ENCODE measurements at regions not wholly inside any gene's neighbourhood (a gene's known extent, or its start where the extent isn't known, plus 50 kb on each side); places are given as distances from the start of the nearest gene placed in this dataset.
"Not testable (repeated sequence)": the region's sequence is repeated elsewhere in the genome, so short reads cannot be mapped to it uniquely, and the experiment has no call there.

DNA sequence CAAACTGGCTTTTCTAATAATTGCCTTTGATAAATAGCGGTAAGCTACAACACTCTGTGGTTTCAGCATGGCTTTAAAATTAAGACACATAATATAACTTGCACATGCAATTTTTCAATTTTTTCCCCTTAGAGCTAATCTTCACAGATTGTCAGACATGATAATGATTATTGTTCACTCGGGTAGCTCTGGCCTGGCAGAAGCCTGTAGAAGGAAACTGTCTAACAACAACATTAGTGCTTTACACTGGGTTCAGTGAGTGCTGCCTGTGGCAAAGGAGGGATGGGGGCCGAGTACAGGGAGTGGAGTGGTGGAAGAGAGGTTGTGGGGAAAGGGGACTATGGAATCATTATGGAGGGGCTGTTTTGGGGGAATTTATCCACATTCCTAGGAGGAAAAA, 67.2 kb upstream of the AUTS2 start:
- Histone ChIP-seq H3K4me3 (no peak overlapping the region), H3K27ac (no peak overlapping the region), H3K9me3 (no peaks in the 10 kb centered on the region), H3K27me3 (peaks cover 0 to 8% of the 10 kb centered on the region in 2 donors), H3K4me1 (no peaks in the 10 kb centered on the region), H3K36me3 (no peaks in the 10 kb centered on the region)
- intact Hi-C loops (cut with DNase I; ENCODE audit: low total_unique reads), result no loop called here
- DNase-seq, result no peak
- TF ChIP-seq, protein P1, sequence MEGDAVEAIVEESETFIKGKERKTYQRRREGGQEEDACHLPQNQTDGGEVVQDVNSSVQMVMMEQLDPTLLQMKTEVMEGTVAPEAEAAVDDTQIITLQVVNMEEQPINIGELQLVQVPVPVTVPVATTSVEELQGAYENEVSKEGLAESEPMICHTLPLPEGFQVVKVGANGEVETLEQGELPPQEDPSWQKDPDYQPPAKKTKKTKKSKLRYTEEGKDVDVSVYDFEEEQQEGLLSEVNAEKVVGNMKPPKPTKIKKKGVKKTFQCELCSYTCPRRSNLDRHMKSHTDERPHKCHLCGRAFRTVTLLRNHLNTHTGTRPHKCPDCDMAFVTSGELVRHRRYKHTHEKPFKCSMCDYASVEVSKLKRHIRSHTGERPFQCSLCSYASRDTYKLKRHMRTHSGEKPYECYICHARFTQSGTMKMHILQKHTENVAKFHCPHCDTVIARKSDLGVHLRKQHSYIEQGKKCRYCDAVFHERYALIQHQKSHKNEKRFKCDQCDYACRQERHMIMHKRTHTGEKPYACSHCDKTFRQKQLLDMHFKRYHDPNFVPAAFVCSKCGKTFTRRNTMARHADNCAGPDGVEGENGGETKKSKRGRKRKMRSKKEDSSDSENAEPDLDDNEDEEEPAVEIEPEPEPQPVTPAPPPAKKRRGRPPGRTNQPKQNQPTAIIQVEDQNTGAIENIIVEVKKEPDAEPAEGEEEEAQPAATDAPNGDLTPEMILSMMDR (IDR thresholded peaks at IDR 0.05), result no peak

DNA sequence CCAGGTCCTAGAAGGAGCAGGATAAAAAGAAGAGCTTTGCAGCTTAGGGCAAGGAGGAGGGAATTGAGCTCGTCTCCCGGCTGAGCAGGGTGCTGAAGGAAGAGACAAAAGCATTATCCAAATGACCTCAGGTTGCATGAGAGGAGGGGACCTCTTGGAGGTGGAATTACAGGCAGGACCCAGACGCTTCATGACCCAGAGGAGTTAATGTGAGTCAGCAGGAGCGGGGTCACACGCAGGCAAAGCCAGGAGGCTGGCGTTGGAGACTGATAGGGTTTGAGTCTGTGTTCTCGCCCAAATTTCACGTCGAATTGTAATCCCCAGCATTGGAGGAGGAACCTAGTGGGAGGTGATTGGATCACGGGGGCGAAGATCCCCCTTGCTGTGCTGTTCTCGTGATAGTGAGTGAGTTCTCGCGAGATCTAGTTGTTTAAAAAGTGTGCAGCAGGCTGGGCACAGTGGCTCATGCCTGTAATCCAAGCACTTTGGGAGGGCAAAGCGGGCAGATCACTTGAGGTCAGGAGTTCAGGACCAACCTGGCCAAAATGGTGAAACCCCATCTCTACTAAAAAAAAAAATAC, 63.7 kb upstream of the AUTS2 start:
- no peaks in the 10 kb centered on the region for H3K9me3 ChIP-seq
- H3K4me1 ChIP-seq, result no peaks in the 10 kb centered on the region
- no peak for DNase-seq
- H3K4me3 ChIP-seq, result no peak overlapping the region
- H3K36me3 ChIP-seq, result no peaks in the 10 kb centered on the region
- peaks cover 0 to 6% of the 10 kb centered on the region in 2 donors for H3K27me3 ChIP-seq
- TF ChIP-seq, protein P1 (IDR thresholded peaks at IDR 0.05), result no peak
- H3K27ac ChIP-seq, result no peak overlapping the region
- intact Hi-C loops (cut with DNase I; ENCODE audit: low total_unique reads), result no loop called here

DNA sequence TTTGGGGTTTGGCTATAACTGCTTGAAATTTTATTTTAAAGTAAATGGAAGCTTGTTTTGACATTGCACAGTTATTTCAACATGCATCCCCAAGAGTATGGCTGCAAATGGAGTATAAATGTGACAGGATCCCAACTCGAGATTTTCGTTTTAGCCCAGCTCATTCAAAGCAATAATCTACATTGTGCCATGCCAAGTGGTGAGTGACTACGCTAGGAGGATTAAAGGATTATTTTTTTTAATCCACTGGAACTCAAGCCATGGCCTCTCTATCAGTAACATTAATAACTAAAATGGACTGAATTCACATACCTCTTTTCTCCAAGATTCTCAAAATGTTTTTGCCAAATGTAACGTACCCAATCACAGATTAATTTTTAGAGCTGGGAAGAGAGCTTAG, 60.6 kb upstream of the AUTS2 start:
- intact Hi-C loops (cut with DNase I; ENCODE audit: low total_unique reads), result no loop called here
- Histone ChIP-seq H3K27ac (no peak overlapping the region), H3K36me3 (peaks cover 0 to 5% (median 0%) of the 10 kb centered on the region in 3 donors), H3K4me1 (no peaks in the 10 kb centered on the region), H3K4me3 (no peak overlapping the region), H3K9me3 (peaks cover 0 to 9% (median 7%) of the 10 kb centered on the region in 3 donors), H3K27me3 (peaks cover 0 to 11% of the 10 kb centered on the region in 2 donors)
- DNase-seq, result no peak
- TF ChIP-seq, protein P1 (IDR thresholded peaks at IDR 0.05), result no peak

DNA sequence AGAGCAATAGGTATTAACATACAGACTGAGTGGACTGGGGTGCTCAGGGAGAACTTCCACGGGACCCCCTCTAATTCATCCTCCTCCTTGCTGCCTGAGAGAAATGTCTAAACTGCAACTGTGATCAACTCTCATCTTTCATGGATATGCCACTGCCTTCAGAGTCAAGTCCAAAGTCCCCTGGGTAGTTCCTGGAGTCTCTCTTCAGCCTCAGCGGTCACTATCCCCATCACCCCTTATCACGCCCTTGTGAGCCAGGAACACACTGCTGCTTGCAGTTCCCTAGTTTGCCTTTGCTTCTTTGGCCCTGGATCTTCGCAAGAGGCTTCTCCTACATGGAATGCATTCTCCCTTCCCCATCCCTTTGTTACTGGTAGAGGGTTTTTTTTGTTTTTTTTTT, 58.7 kb upstream of the AUTS2 start:
- Histone ChIP-seq H3K9me3 (peaks cover 0 to 9% (median 7%) of the 10 kb centered on the region in 3 donors), H3K4me1 (no peaks in the 10 kb centered on the region), H3K4me3 (no peak overlapping the region), H3K27ac (no peak overlapping the region), H3K27me3 (peaks cover 0 to 5% of the 10 kb centered on the region in 2 donors), H3K36me3 (peaks cover 0 to 5% (median 0%) of the 10 kb centered on the region in 3 donors)
- no peak for DNase-seq
- TF ChIP-seq, protein P1 (IDR thresholded peaks at IDR 0.05), result no peak
- intact Hi-C loops (cut with DNase I; ENCODE audit: low total_unique reads), result no loop called here

DNA sequence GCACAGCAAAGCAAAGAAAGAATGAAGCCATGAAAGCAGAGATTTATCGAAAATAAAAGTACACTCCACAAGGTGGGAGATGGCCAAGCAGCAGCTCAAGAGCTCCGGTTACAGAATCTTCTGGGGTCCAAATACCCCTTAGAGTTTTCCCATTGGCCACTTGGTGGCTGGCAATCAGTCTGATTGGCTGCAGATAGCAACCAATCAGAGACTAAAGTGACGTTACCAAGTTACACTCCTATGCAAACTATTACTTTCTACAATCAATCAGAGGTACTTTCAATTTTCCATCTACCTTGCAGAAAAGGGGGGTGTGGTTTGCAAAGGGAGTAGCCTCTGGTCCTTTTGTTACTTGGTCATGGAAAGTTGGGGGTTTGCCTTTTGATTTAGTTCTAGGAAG, 58.0 kb upstream of the AUTS2 start:
- TF ChIP-seq, protein P1 (IDR thresholded peaks at IDR 0.05), result no peak
- Histone ChIP-seq H3K27ac (no peak overlapping the region), H3K9me3 (peaks cover 0 to 9% (median 7%) of the 10 kb centered on the region in 3 donors), H3K4me1 (no peaks in the 10 kb centered on the region), H3K27me3 (peaks cover 0 to 7% of the 10 kb centered on the region in 2 donors), H3K4me3 (no peak overlapping the region), H3K36me3 (peaks cover 0 to 5% (median 0%) of the 10 kb centered on the region in 3 donors)
- DNase-seq, result no peak
- intact Hi-C loops (cut with DNase I; ENCODE audit: low total_unique reads), result no loop called here

DNA sequence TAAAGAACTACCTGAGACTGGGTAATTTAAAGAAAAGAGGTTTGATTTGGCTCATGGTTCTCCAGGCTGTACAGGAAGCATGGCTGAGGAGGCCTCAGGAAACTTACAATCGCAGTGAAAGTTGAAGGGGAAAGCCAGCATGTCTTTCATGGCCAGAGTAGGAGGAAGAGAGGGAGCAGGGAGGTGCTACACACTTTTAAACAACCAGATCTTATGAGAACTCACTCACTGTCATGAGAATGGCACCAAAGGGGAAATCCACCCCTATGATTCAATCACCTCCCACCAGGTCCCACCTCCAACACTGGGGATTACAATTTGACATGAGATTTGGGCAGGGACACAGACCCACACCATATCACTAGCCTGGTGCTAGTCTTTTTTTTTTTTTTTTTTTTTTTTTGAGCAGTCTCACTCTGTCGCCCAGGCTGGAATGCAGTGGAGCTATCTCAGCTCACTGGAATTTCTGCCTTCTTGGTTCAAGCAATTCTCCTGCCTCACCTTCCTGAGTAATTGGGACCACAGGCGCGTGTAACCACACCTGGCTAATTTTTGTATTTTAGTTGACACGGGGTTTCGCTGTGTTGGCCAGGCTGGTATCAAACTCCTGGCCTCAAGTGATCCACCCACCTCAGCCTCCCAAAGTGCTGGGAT, 56.4 kb upstream of the AUTS2 start:
- DNase-seq; intact Hi-C loops (cut with DNase I; ENCODE audit: low total_unique reads); H3K36me3 ChIP-seq; H3K9me3 ChIP-seq; H3K4me1 ChIP-seq; H3K4me3 ChIP-seq; H3K27ac ChIP-seq; H3K27me3 ChIP-seq: not testable (repeated sequence)
